Right kidney (tissue), 1 donor: ENCODE measurements at regions not wholly inside any gene's neighbourhood (a gene's known extent, or its start where the extent isn't known, plus 50 kb on each side); places are given as distances from the start of the nearest gene placed in this dataset.
A peak's percentile ranks its signal among the peaks of the same experiment; 100 is the strongest.
"Not testable (repeated sequence)": the region's sequence is repeated elsewhere in the genome, so short reads cannot be mapped to it uniquely, and the experiment has no call there.

Source experiments
- DNase-seq: peaks from one replicate; pipeline ENCODE4 v3.0.0-alpha.2; 2016

GRCh38 chr15:62506217-62506805, 341.2 kb upstream of the C2CD4B start:
- DNase-seq: no peak

- DNase-seq: peak; percentile 32
Observed at GRCh38 chr15:62509395-62509958, 344.4 kb upstream of the C2CD4B start.

GRCh38 chr15:62510791-62511190, 345.7 kb upstream of the C2CD4B start:
- no peak for DNase-seq

GRCh38 chr15:62512904-62513303, 347.8 kb upstream of the C2CD4B start:
- no peak for DNase-seq

GRCh38 chr15:62513893-62514292, 348.8 kb upstream of the C2CD4B start:
- DNase-seq: no peak

GRCh38 chr15:62515696-62516395, 350.8 kb upstream of the C2CD4B start:
- DNase-seq: no peak

- no peak for DNase-seq
Observed at GRCh38 chr15:62517541-62517940, 352.5 kb upstream of the C2CD4B start.

GRCh38 chr15:62518666-62519065, 353.6 kb upstream of the C2CD4B start:
- not testable (repeated sequence) for DNase-seq

GRCh38 chr15:62519900-62520299, 354.8 kb upstream of the C2CD4B start:
- DNase-seq: no peak

GRCh38 chr15:62520887-62521286, 355.8 kb upstream of the C2CD4B start:
- no peak for DNase-seq

GRCh38 chr15:62521396-62521795, 356.3 kb upstream of the C2CD4B start:
- no peak for DNase-seq

GRCh38 chr15:62524848-62525247, 359.8 kb upstream of the C2CD4B start:
- no peak for DNase-seq

- no peak for DNase-seq
Observed at GRCh38 chr15:62527387-62527786, 362.3 kb upstream of the C2CD4B start.

GRCh38 chr15:62528505-62528904, 363.4 kb upstream of the C2CD4B start:
- DNase-seq: no peak

GRCh38 chr15:62532367-62532766, 367.3 kb upstream of the C2CD4B start:
- DNase-seq: no peak

GRCh38 chr15:62533687-62534086, 368.6 kb upstream of the C2CD4B start:
- DNase-seq: no peak

GRCh38 chr15:62534996-62535395, 369.9 kb upstream of the C2CD4B start:
- DNase-seq: no peak

- DNase-seq: no peak
Observed at GRCh38 chr15:62539236-62539635, 374.2 kb upstream of the C2CD4B start.

- no peak for DNase-seq
Observed at GRCh38 chr15:62541250-62541649, 376.2 kb upstream of the C2CD4B start.

GRCh38 chr15:62541846-62542245, 376.8 kb upstream of the C2CD4B start:
- no peak for DNase-seq

- DNase-seq: no peak
Observed at GRCh38 chr15:62544446-62544845, 379.4 kb upstream of the C2CD4B start.

- DNase-seq: no peak
Observed at GRCh38 chr15:62545467-62546227, 380.6 kb upstream of the C2CD4B start.

- no peak for DNase-seq
Observed at GRCh38 chr15:62546628-62547027, 381.5 kb upstream of the C2CD4B start.
